ENCODE measurements at regions not wholly inside any gene's neighbourhood (a gene's known extent, or its start where the extent isn't known, plus 50 kb on each side); places are given as distances from the start of the nearest gene placed in this dataset.

DNA sequence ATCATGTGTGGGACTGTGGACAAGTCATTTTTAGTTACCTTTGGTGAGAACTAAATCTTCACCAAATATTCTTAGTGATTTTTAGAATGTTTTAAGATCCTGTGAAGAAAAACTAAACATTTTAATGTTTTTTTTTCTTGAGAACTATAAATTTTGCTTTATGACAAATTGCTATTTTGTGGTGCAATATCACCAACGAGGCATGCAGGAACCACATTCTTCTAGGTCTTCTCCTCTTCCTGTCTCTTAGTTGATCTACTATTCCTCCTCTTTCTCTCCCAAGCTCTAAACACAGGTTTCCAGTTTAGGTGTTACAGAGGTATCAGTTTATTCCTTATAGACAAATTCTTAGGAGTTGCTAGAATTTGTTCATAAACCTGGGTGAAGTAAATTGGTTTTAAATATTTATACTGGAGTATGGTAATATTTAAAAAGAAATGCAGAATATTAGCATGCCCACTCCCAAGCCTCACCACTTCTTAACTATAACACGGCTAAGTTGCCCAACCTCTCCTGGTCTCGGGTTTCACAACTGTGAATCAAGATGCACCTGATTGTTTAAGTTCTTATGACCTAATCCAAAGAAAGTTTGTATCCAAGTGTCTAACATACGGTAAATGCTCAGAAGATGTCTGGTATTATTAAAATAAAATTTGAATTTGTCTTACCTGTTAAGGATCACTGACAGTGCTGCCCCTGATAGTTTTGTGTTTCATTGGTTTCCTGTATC is 56.5 kb upstream of the CLNK start:
- TF ChIP-seq CTCF (IDR thresholded peaks at IDR 0.05), result no peak
- no peak for TF ChIP-seq MEF2A (IDR thresholded peaks at IDR 0.05; ENCODE audit: borderline replicate concordance, low read depth)
- TF ChIP-seq, protein P1, sequence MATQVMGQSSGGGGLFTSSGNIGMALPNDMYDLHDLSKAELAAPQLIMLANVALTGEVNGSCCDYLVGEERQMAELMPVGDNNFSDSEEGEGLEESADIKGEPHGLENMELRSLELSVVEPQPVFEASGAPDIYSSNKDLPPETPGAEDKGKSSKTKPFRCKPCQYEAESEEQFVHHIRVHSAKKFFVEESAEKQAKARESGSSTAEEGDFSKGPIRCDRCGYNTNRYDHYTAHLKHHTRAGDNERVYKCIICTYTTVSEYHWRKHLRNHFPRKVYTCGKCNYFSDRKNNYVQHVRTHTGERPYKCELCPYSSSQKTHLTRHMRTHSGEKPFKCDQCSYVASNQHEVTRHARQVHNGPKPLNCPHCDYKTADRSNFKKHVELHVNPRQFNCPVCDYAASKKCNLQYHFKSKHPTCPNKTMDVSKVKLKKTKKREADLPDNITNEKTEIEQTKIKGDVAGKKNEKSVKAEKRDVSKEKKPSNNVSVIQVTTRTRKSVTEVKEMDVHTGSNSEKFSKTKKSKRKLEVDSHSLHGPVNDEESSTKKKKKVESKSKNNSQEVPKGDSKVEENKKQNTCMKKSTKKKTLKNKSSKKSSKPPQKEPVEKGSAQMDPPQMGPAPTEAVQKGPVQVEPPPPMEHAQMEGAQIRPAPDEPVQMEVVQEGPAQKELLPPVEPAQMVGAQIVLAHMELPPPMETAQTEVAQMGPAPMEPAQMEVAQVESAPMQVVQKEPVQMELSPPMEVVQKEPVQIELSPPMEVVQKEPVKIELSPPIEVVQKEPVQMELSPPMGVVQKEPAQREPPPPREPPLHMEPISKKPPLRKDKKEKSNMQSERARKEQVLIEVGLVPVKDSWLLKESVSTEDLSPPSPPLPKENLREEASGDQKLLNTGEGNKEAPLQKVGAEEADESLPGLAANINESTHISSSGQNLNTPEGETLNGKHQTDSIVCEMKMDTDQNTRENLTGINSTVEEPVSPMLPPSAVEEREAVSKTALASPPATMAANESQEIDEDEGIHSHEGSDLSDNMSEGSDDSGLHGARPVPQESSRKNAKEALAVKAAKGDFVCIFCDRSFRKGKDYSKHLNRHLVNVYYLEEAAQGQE (IDR thresholded peaks at IDR 0.05; ENCODE audit: low read depth, low read length), result no peak
- no peak for TF ChIP-seq YY1 (IDR thresholded peaks at IDR 0.05; ENCODE audit: low read depth)
- TF ChIP-seq RFX5 (IDR thresholded peaks at IDR 0.05; ENCODE audit: low read length), result no peak
- no peak for TF ChIP-seq MAX (IDR thresholded peaks at IDR 0.05; ENCODE audit: low read depth)
- TF ChIP-seq EP300 (IDR thresholded peaks at IDR 0.05; ENCODE audit: borderline replicate concordance in 1 of 2, low read depth in 1 of 2, low read length in 1 of 2), result no peak
- TF ChIP-seq GABPA (IDR thresholded peaks at IDR 0.05; ENCODE audit: low read depth), result no peak
- TF ChIP-seq SMC3 (IDR thresholded peaks at IDR 0.05; ENCODE audit: low read depth, low read length), result no peak
- TF ChIP-seq POLR2AphosphoS5 (IDR thresholded peaks at IDR 0.05; ENCODE audit: low read depth, low read length), result no peak
- TF ChIP-seq CHD2 (IDR thresholded peaks at IDR 0.05; ENCODE audit: low read length, partially characterized antibody), result no peak
- TF ChIP-seq FOXJ3 (CRISPR knock-in tag; IDR thresholded peaks at IDR 0.05), result no peak

Measured in SK-N-SH (cell line).